SK-N-SH treated with all-trans-retinoic acid at 6 μM for 48 hours (cell line): ENCODE measurements at regions not wholly inside any gene's neighbourhood (a gene's known extent, or its start where the extent isn't known, plus 50 kb on each side); places are given as distances from the start of the nearest gene placed in this dataset.

ENCODE experiments used
- ATAC-seq: fragments of 200-7000 bp; cut with Tn5 transposase; 3 replicates; pipeline ENCODE4 v1.9.1; 2020; ENCODE audit warnings: mild to moderate bottlenecking, moderate library complexity
- ARNTL ChIP-seq: fragments of 450-650 bp; formaldehyde crosslinking; IDR thresholded peaks from 2 replicates; pipeline ENCODE4 v1.5.0; 2020; ENCODE audit warnings: low read depth, mild to moderate bottlenecking, moderate library complexity, borderline replicate concordance
- CSDC2 ChIP-seq: fragments of 250-450 bp; sonication (Bioruptor Pico); IDR thresholded peaks from 2 replicates; pipeline ENCODE4 v1.5.0; 2020; ENCODE audit warnings: mild to moderate bottlenecking, moderate library complexity
- ESRRG ChIP-seq: fragments of 250-450 bp; sonication (Bioruptor Pico); IDR thresholded peaks from 2 replicates; pipeline ENCODE4 v1.6.1; 2021; ENCODE audit warnings: mild to moderate bottlenecking
- GLIS3 ChIP-seq: fragments of 250-450 bp; sonication (Bioruptor Pico); IDR thresholded peaks from 2 replicates; pipeline ENCODE4 v1.5.0; 2020; ENCODE audit warnings: mild to moderate bottlenecking, moderate library complexity
- ISL1 ChIP-seq: fragments of 250-450 bp; sonication (Bioruptor Pico); IDR thresholded peaks from 2 replicates; pipeline ENCODE4 v2.1.2; 2022; ENCODE audit warnings: mild to moderate bottlenecking, moderate library complexity
- OSR1 ChIP-seq: fragments of 250-450 bp; sonication (Bioruptor Pico); IDR thresholded peaks from 2 replicates; pipeline ENCODE4 v1.8.0; 2022; ENCODE audit warnings: moderate library complexity, mild to moderate bottlenecking, inconsistent platforms
- PPARA ChIP-seq: fragments of 250-450 bp; sonication (Bioruptor Pico); IDR thresholded peaks from 2 replicates; pipeline ENCODE4 v1.5.0; 2020; ENCODE audit warnings: mild to moderate bottlenecking, borderline replicate concordance
- RARB ChIP-seq: fragments of 250-450 bp; sonication (Bioruptor Pico); IDR thresholded peaks from 2 replicates; pipeline ENCODE4 v1.8.0; 2021; ENCODE audit warnings: mild to moderate bottlenecking, moderate library complexity
- SNAI2 ChIP-seq: fragments of 250-450 bp; sonication (Bioruptor Pico); IDR thresholded peaks from 2 replicates; pipeline ENCODE4 v1.5.0; 2020; ENCODE audit warnings: mild to moderate bottlenecking, moderate library complexity
- TCF4 ChIP-seq: fragments of 250-450 bp; sonication (Bioruptor Pico); IDR thresholded peaks from 2 replicates; pipeline ENCODE4 v1.8.0; 2021; ENCODE audit warnings: mild to moderate bottlenecking, moderate library complexity, borderline replicate concordance
- TOX ChIP-seq: fragments of 250-450 bp; sonication (Bioruptor Pico); IDR thresholded peaks from 2 replicates; pipeline ENCODE4 v1.8.0; 2021; ENCODE audit warnings: mild to moderate bottlenecking, moderate library complexity, borderline replicate concordance
- ZC3H10 ChIP-seq: fragments of 250-450 bp; sonication (Bioruptor Pico); IDR thresholded peaks from 2 replicates; pipeline ENCODE4 v1.5.1; 2021; ENCODE audit warnings: mild to moderate bottlenecking, moderate library complexity
- ZFP3 ChIP-seq: fragments of 250-450 bp; sonication (Bioruptor Pico); IDR thresholded peaks from 2 replicates; pipeline ENCODE4 v1.5.0; 2020; ENCODE audit warnings: mild to moderate bottlenecking, moderate library complexity
- ZFP30 ChIP-seq: fragments of 450-650 bp; formaldehyde crosslinking; IDR thresholded peaks from 2 replicates; pipeline ENCODE4 v1.5.0; 2022; ENCODE audit warnings: mild to moderate bottlenecking, moderate library complexity
- ZNF565 ChIP-seq: fragments of 450-650 bp; formaldehyde crosslinking; conservative IDR thresholded peaks from 2 replicates; pipeline ENCODE4 v1.5.0; 2020; ENCODE audit warnings: low read depth, mild to moderate bottlenecking, moderate library complexity
- ZNF70 ChIP-seq: fragments of 450-650 bp; formaldehyde crosslinking; IDR thresholded peaks from 2 replicates; pipeline ENCODE4 v1.5.0; 2020; ENCODE audit warnings: mild to moderate bottlenecking, moderate library complexity
- TF ChIP-seq, protein P1 (sequence below): fragments of 250-450 bp; sonication (Bioruptor Pico); IDR thresholded peaks from 2 replicates; pipeline ENCODE4 v1.8.0; 2021; ENCODE audit warnings: low read depth, mild to moderate bottlenecking, moderate library complexity, borderline replicate concordance
- TF ChIP-seq, protein P2 (sequence below): fragments of 250-450 bp; sonication (Bioruptor Pico); IDR thresholded peaks from 2 replicates; pipeline ENCODE4 v1.5.1; 2020; ENCODE audit warnings: low read depth, mild to moderate bottlenecking, moderate library complexity
- TF ChIP-seq, protein P3 (sequence below): fragments of 250-450 bp; sonication (Bioruptor Pico); IDR thresholded peaks from 2 replicates; pipeline ENCODE4 v1.5.0; 2020; ENCODE audit warnings: mild to moderate bottlenecking, moderate library complexity
- TF ChIP-seq, protein P4 (sequence below): fragments of 250-450 bp; sonication (Bioruptor Pico); IDR thresholded peaks from 2 replicates; pipeline ENCODE4 v1.5.1; 2021; ENCODE audit warnings: mild to moderate bottlenecking, moderate library complexity
- TF ChIP-seq, protein P5 (sequence below): fragments of 250-450 bp; sonication (Bioruptor Pico); IDR thresholded peaks from 2 replicates; pipeline ENCODE4 v1.8.0; 2020; ENCODE audit warnings: mild to moderate bottlenecking, moderate library complexity, borderline replicate concordance

DNA sequence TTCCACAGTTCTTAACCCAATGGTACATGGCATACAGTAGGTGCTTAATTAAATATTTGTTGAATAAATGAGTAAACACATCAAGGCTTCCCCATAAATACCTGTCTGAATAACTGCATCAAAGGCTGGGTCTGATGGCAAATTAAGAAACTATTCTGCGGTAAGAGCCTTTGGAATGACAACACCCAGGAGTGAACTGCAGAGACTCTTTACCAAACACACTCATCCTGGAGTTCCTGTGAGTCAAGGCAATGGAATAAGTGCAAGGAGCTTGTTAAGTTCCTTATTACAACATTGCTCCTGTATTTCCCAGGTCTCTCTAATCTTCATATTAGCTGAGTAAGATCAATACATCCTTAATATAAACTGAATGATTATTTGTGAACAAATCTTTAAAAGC lies 119.9 kb upstream of the STT3B start (continued):
- TF ChIP-seq GLIS3 (CRISPR knock-in tag): no peak
- no peak for TF ChIP-seq ZFP30 (CRISPR knock-in tag)
- TF ChIP-seq ESRRG (CRISPR knock-in tag): no peak
- TF ChIP-seq TCF4: no peak
- no peak for TF ChIP-seq PPARA (CRISPR knock-in tag)
- TF ChIP-seq, protein P1, sequence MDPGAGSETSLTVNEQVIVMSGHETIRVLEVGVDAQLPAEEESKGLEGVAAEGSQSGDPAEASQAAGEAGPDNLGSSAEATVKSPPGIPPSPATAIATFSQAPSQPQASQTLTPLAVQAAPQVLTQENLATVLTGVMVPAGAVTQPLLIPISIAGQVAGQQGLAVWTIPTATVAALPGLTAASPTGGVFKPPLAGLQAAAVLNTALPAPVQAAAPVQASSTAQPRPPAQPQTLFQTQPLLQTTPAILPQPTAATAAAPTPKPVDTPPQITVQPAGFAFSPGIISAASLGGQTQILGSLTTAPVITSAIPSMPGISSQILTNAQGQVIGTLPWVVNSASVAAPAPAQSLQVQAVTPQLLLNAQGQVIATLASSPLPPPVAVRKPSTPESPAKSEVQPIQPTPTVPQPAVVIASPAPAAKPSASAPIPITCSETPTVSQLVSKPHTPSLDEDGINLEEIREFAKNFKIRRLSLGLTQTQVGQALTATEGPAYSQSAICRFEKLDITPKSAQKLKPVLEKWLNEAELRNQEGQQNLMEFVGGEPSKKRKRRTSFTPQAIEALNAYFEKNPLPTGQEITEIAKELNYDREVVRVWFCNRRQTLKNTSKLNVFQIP (CRISPR knock-in tag): no peak
- no peak for TF ChIP-seq ZC3H10
- no peak for TF ChIP-seq RARB
- TF ChIP-seq ARNTL (CRISPR knock-in tag): no peak
- TF ChIP-seq, all 23 proteins: peak for 0

DNA sequence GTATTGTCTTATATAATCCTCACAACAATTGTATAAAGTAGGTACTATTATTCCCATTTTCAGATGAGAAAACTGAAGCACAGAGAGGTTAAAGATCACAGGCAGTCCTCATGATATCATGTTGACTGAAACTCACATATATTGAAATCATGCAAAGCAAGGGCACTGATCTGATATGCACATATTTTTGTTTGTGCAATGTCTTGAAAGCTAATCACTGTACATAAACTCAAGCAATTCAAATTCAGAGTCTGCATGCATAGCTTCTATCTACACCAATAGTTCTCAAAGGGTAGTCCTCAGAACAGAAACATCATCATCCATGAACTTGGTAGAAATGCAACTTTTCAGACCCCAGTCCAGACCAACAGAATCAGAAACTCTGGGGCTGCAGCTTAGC lies 119.2 kb upstream of the STT3B start:
- TF ChIP-seq, protein P1 (CRISPR knock-in tag): no peak
- TF ChIP-seq ZFP3 (CRISPR knock-in tag): no peak
- TF ChIP-seq, protein P2, sequence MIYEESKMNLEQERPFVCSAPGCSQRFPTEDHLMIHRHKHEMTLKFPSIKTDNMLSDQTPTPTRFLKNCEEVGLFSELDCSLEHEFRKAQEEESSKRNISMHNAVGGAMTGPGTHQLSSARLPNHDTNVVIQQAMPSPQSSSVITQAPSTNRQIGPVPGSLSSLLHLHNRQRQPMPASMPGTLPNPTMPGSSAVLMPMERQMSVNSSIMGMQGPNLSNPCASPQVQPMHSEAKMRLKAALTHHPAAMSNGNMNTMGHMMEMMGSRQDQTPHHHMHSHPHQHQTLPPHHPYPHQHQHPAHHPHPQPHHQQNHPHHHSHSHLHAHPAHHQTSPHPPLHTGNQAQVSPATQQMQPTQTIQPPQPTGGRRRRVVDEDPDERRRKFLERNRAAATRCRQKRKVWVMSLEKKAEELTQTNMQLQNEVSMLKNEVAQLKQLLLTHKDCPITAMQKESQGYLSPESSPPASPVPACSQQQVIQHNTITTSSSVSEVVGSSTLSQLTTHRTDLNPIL (CRISPR knock-in tag): no peak
- no peak for TF ChIP-seq ZFP30 (CRISPR knock-in tag)
- TF ChIP-seq, protein P3, sequence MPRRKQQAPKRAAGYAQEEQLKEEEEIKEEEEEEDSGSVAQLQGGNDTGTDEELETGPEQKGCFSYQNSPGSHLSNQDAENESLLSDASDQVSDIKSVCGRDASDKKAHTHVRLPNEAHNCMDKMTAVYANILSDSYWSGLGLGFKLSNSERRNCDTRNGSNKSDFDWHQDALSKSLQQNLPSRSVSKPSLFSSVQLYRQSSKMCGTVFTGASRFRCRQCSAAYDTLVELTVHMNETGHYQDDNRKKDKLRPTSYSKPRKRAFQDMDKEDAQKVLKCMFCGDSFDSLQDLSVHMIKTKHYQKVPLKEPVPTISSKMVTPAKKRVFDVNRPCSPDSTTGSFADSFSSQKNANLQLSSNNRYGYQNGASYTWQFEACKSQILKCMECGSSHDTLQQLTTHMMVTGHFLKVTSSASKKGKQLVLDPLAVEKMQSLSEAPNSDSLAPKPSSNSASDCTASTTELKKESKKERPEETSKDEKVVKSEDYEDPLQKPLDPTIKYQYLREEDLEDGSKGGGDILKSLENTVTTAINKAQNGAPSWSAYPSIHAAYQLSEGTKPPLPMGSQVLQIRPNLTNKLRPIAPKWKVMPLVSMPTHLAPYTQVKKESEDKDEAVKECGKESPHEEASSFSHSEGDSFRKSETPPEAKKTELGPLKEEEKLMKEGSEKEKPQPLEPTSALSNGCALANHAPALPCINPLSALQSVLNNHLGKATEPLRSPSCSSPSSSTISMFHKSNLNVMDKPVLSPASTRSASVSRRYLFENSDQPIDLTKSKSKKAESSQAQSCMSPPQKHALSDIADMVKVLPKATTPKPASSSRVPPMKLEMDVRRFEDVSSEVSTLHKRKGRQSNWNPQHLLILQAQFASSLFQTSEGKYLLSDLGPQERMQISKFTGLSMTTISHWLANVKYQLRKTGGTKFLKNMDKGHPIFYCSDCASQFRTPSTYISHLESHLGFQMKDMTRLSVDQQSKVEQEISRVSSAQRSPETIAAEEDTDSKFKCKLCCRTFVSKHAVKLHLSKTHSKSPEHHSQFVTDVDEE (CRISPR knock-in tag): no peak
- TF ChIP-seq ISL1: no peak
- TF ChIP-seq GLIS3 (CRISPR knock-in tag): no peak
- TF ChIP-seq TCF4: no peak
- TF ChIP-seq ZNF565: no peak
- no peak for TF ChIP-seq RARB
- TF ChIP-seq ESRRG (CRISPR knock-in tag): no peak
- TF ChIP-seq OSR1: no peak
- TF ChIP-seq ZNF70 (CRISPR knock-in tag): no peak
- TF ChIP-seq, protein P4, sequence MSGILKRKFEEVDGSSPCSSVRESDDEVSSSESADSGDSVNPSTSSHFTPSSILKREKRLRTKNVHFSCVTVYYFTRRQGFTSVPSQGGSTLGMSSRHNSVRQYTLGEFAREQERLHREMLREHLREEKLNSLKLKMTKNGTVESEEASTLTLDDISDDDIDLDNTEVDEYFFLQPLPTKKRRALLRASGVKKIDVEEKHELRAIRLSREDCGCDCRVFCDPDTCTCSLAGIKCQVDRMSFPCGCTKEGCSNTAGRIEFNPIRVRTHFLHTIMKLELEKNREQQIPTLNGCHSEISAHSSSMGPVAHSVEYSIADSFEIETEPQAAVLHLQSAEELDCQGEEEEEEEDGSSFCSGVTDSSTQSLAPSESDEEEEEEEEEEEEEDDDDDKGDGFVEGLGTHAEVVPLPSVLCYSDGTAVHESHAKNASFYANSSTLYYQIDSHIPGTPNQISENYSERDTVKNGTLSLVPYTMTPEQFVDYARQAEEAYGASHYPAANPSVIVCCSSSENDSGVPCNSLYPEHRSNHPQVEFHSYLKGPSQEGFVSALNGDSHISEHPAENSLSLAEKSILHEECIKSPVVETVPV: no peak
- no peak for TF ChIP-seq CSDC2 (CRISPR knock-in tag)
- TF ChIP-seq PPARA (CRISPR knock-in tag): no peak
- no peak for TF ChIP-seq SNAI2 (CRISPR knock-in tag)
- ATAC-seq: no peak

DNA sequence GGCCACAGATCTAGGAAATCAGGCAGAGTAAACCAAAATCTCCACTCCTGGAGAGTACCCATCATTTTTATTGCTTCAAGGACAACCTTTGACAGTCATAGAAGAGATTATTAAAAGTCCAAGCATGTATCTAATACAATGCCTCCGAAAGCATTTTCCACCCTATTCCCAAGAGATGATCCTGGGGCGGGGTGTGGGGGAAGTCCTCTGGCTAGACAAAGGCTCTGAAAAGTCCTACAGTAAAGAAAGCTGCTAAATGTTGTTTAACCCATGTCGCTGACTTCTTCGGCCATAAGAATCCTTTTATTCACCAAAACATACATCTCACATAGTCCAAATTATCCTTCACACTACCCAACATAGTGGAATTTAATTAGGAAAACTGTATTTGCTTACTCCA lies 115.7 kb upstream of the STT3B start:
- no peak for ATAC-seq
- TF ChIP-seq ZC3H10 (no peak), ZFP30 (CRISPR knock-in tag) (no peak), ZFP3 (CRISPR knock-in tag) (no peak), TOX (CRISPR knock-in tag) (no peak), RARB (no peak), ARNTL (CRISPR knock-in tag) (no peak)
- TF ChIP-seq, protein P4: no peak
- TF ChIP-seq, protein P5, sequence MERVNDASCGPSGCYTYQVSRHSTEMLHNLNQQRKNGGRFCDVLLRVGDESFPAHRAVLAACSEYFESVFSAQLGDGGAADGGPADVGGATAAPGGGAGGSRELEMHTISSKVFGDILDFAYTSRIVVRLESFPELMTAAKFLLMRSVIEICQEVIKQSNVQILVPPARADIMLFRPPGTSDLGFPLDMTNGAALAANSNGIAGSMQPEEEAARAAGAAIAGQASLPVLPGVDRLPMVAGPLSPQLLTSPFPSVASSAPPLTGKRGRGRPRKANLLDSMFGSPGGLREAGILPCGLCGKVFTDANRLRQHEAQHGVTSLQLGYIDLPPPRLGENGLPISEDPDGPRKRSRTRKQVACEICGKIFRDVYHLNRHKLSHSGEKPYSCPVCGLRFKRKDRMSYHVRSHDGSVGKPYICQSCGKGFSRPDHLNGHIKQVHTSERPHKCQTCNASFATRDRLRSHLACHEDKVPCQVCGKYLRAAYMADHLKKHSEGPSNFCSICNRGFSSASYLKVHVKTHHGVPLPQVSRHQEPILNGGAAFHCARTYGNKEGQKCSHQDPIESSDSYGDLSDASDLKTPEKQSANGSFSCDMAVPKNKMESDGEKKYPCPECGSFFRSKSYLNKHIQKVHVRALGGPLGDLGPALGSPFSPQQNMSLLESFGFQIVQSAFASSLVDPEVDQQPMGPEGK (CRISPR knock-in tag): no peak
- TF ChIP-seq, protein P3 (CRISPR knock-in tag): no peak
